Mucosa of descending colon (tissue), 3 donors: ENCODE measurements at regions not wholly inside any gene's neighbourhood (a gene's known extent, or its start where the extent isn't known, plus 50 kb on each side); places are given as distances from the start of the nearest gene placed in this dataset.

Experiments
- ATAC-seq: fragments of 200-7000 bp; cut with Tn5 transposase; one replicate; pipeline ENCODE4 v1.9.1; 2020; ENCODE audit warnings: mild to moderate bottlenecking, moderate library complexity
- DNase-seq, 3 donors: peaks; one replicate each; pipeline ENCODE4 v3.0.0-alpha.2; 2020
- H3K36me3 ChIP-seq: fragments of 200-600 bp; one replicate; pipeline ENCODE4 v1.8.0; 2021; ENCODE audit warnings: low read depth, mild to moderate bottlenecking
- H3K4me1 ChIP-seq: fragments of 200-600 bp; one replicate; pipeline ENCODE4 v1.8.0; 2021; ENCODE audit warnings: low read depth, mild to moderate bottlenecking
- H3K4me3 ChIP-seq: fragments of 200-600 bp; one replicate; pipeline ENCODE4 v1.8.0; 2021; ENCODE audit warnings: mild to moderate bottlenecking
- H3K9me3 ChIP-seq: fragments of 200-600 bp; one replicate; pipeline ENCODE4 v1.8.0; 2021; ENCODE audit warnings: mild to moderate bottlenecking
- CTCF ChIP-seq: fragments of 200-600 bp; IDR thresholded peaks from one replicate; pipeline ENCODE4 v1.8.0; 2022; ENCODE audit warnings: antibody characterized with exemption, mild to moderate bottlenecking
- intact Hi-C, 2 donors: fragments of 100-400 bp; cut with DNase I in 1 of 2; cut with micrococcal nuclease in 1 of 2; formaldehyde crosslinking; loops; one replicate each; pipeline versions ENCODE4 v1.11.0 to v1.11.1; 2022; cut with DNase I, micrococcal nuclease
- donor health status: DM: no; HTN: no; CAD: no; lungs with moderate emphysema.
- donor health status: DM: no; HTN: no; CAD: no.
- donor health status: DM: no; HTN: yes; CAD: no.

- intact Hi-C loops, result no loop called here
- no peak for TF ChIP-seq CTCF
- no peak overlapping the region for H3K4me3 ChIP-seq
- no peaks in the 10 kb centered on the region for H3K36me3 ChIP-seq
- no peak for ATAC-seq
- peaks cover 18% of the 10 kb centered on the region for H3K9me3 ChIP-seq
- H3K4me1 ChIP-seq, result no peaks in the 10 kb centered on the region
- no peak for DNase-seq
Measured at GRCh38 chr14:42545636-42546035, 939.0 kb downstream of the LRFN5 start.

GRCh38 chr14:42541535-42542001 lies 934.9 kb downstream of the LRFN5 start:
- ATAC-seq (no peak), DNase-seq (no peak)
- Histone ChIP-seq H3K4me1 (no peaks in the 10 kb centered on the region), H3K36me3 (no peaks in the 10 kb centered on the region), H3K9me3 (peaks cover 2% of the 10 kb centered on the region), H3K4me3 (no peak overlapping the region)
- intact Hi-C loops, result no loop called here
- TF ChIP-seq CTCF, result no peak

GRCh38 chr14:42535397-42535796 lies 928.7 kb downstream of the LRFN5 start:
- no peak for ATAC-seq
- H3K36me3 ChIP-seq, result no peaks in the 10 kb centered on the region
- no peak for DNase-seq
- H3K4me1 ChIP-seq, result no peaks in the 10 kb centered on the region
- intact Hi-C loops, result no loop called here
- TF ChIP-seq CTCF, result no peak
- no peak overlapping the region for H3K4me3 ChIP-seq
- H3K9me3 ChIP-seq, result peaks cover 3% of the 10 kb centered on the region

- no peak for TF ChIP-seq CTCF
- H3K9me3 ChIP-seq, result peaks cover 3% of the 10 kb centered on the region
- ATAC-seq (no peak), DNase-seq (no peak)
- H3K4me1 ChIP-seq, result no peaks in the 10 kb centered on the region
- H3K4me3 ChIP-seq, result no peak overlapping the region
- no peaks in the 10 kb centered on the region for H3K36me3 ChIP-seq
- intact Hi-C loops, result no loop called here
Measured at GRCh38 chr14:42533476-42533875, 926.8 kb downstream of the LRFN5 start.

GRCh38 chr14:42532194-42532593 lies 925.5 kb downstream of the LRFN5 start:
- Histone ChIP-seq H3K36me3 (no peaks in the 10 kb centered on the region), H3K4me3 (no peak overlapping the region), H3K4me1 (no peaks in the 10 kb centered on the region), H3K9me3 (peaks cover 3% of the 10 kb centered on the region)
- ATAC-seq (no peak), DNase-seq (no peak)
- TF ChIP-seq CTCF, result no peak
- intact Hi-C loops, result no loop called here

- Histone ChIP-seq H3K4me1 (no peaks in the 10 kb centered on the region), H3K36me3 (no peaks in the 10 kb centered on the region), H3K4me3 (no peak overlapping the region), H3K9me3 (peaks cover 3% of the 10 kb centered on the region)
- TF ChIP-seq CTCF, result no peak
- no peak for DNase-seq
- no peak for ATAC-seq
- intact Hi-C loops, result no loop called here
Measured at GRCh38 chr14:42527141-42527540, 920.5 kb downstream of the LRFN5 start.
